PC-9 (cell line): ENCODE measurements at regions not wholly inside any gene's neighbourhood (a gene's known extent, or its start where the extent isn't known, plus 50 kb on each side); places are given as distances from the start of the nearest gene placed in this dataset.

Source experiments
- BruUV-seq: library from RNA; stranded (reverse); fragments of 400-500 nt; replicated peaks from 2 replicates; lab custom pipeline; 2021; lab: Mats Ljungman, UMichigan
- CTCF ChIA-PET: fragments of 300-600 bp; sonication (Branson Sonifier 250); formaldehyde crosslinking; loops from one replicate; lab custom pipeline; 2022; ENCODE audit warnings: antibody characterized with exemption; lab: Charles Lee
- POLR2A ChIA-PET: fragments of 300-600 bp; sonication (Branson Sonifier 250); formaldehyde crosslinking; loops from one replicate; lab custom pipeline; 2022; ENCODE audit warnings: antibody characterized with exemption; ENCODE audit not compliant: unreplicated experiment; lab: Charles Lee
- DNase-seq, 2 experiments: peaks; one replicate each; pipeline versions ENCODE4 v3.0.0 to v3.0.0-alpha.2; 2015 to 2022; ENCODE audit warnings: mixed read lengths in 1 of 2
- H2AFZ ChIP-seq: fragments of 200-600 bp; sonication (generic); 2 replicates; pipeline ENCODE4 v1.8.1; 2017; ENCODE audit warnings: antibody characterized with exemption
- H3F3A ChIP-seq: fragments of 200-600 bp; sonication (generic); 2 replicates; pipeline ENCODE4 v1.8.1; 2017; ENCODE audit warnings: antibody characterized with exemption, mild to moderate bottlenecking, low read depth; ENCODE audit not compliant: insufficient read depth
- H3K27ac ChIP-seq: fragments of 200-600 bp; sonication (generic); 2 replicates; pipeline ENCODE4 v1.6.1; 2016; ENCODE audit warnings: mixed run types
- H3K27me3 ChIP-seq: fragments of 200-600 bp; sonication (generic); 2 replicates; pipeline ENCODE4 v1.6.1; 2016; ENCODE audit warnings: low read depth, mixed run types; ENCODE audit not compliant: insufficient read depth
- H3K36me3 ChIP-seq: fragments of 200-600 bp; sonication (generic); 2 replicates; pipeline ENCODE4 v1.6.1; 2016; ENCODE audit warnings: low read depth, mixed run types
- H3K4me1 ChIP-seq: fragments of 200-600 bp; sonication (generic); replicated peaks from 2 replicates; pipeline ENCODE4 v1.6.1; 2016; ENCODE audit warnings: mixed run types; ENCODE audit not compliant: insufficient read depth
- H3K4me2 ChIP-seq: fragments of 200-600 bp; sonication (generic); 2 replicates; pipeline ENCODE4 v1.6.1; 2017; ENCODE audit warnings: mixed run types
- H3K4me3 ChIP-seq: fragments of 200-600 bp; sonication (generic); 2 replicates; pipeline ENCODE4 v1.6.1; 2016; ENCODE audit warnings: mixed run types
- H3K79me2 ChIP-seq: fragments of 200-600 bp; sonication (generic); 2 replicates; pipeline ENCODE4 v1.6.1; 2017; ENCODE audit warnings: low read depth, mixed run types
- H3K9me2 ChIP-seq: fragments of 200-600 bp; sonication (generic); 2 replicates; pipeline ENCODE4 v1.8.1; 2017; ENCODE audit warnings: mild to moderate bottlenecking; ENCODE audit not compliant: insufficient read depth
- H3K9me3 ChIP-seq: fragments of 200-600 bp; sonication (generic); 2 replicates; pipeline ENCODE4 v1.8.1; 2016; ENCODE audit warnings: low read depth; ENCODE audit not compliant: insufficient read depth
- H4K20me1 ChIP-seq: fragments of 200-600 bp; sonication (generic); 2 replicates; pipeline ENCODE4 v1.8.1; 2017; ENCODE audit not compliant: insufficient read depth
- CTCF ChIP-seq: fragments of 200-600 bp; sonication (generic); conservative IDR thresholded peaks from 2 replicates; pipeline ENCODE4 v1.6.1; 2017; ENCODE audit warnings: mixed run types, antibody characterized with exemption, mild to moderate bottlenecking, moderate library complexity
- EZH2 ChIP-seq: fragments of 200-600 bp; sonication (generic); IDR thresholded peaks from 2 replicates; pipeline ENCODE4 v1.8.0; 2017; ENCODE audit warnings: antibody characterized with exemption, low read depth
- intact Hi-C: fragments of 100-400 bp; cut with micrococcal nuclease; formaldehyde crosslinking; loops from one replicate; pipeline ENCODE4 v1.10.0; 2022; ENCODE audit not compliant: unreplicated experiment

- Histone ChIP-seq H3K27ac (no peak overlapping the region), H3K9me2 (no peaks in the 10 kb centered on the region), H4K20me1 (no peaks in the 10 kb centered on the region), H3K79me2 (no peaks in the 10 kb centered on the region), H3F3A (no peaks in the 10 kb centered on the region), H2AFZ (no peak overlapping the region), H3K4me3 (no peak overlapping the region), H3K27me3 (no peaks in the 10 kb centered on the region), H3K36me3 (no peaks in the 10 kb centered on the region), H3K4me1 (no peaks in the 10 kb centered on the region), H3K4me2 (no peak overlapping the region), H3K9me3 (no peaks in the 10 kb centered on the region)
- intact Hi-C loops, result no loop called here
- BruUV-seq, result no TSS peak
- DNase-seq, result no peak
- CTCF ChIA-PET, result no interaction called here
- POLR2A ChIA-PET, result no interaction called here
- no peak for TF ChIP-seq EZH2
- no peak for TF ChIP-seq CTCF
Observed at GRCh38 chr18:61699397-61700110, 193.3 kb downstream of the RNF152 start.

- no peaks in the 10 kb centered on the region for H3K9me3 ChIP-seq
- no peaks in the 10 kb centered on the region for H3K79me2 ChIP-seq
- H2AFZ ChIP-seq, result no peak overlapping the region
- no peaks in the 10 kb centered on the region for H3K4me1 ChIP-seq
- H3K27me3 ChIP-seq, result no peaks in the 10 kb centered on the region
- BruUV-seq, result no TSS peak
- no peak overlapping the region for H3K4me2 ChIP-seq
- intact Hi-C loops, result no loop called here
- no peak overlapping the region for H3K4me3 ChIP-seq
- no peak for DNase-seq
- no peaks in the 10 kb centered on the region for H3K36me3 ChIP-seq
- CTCF ChIA-PET, result no interaction called here
- H3K27ac ChIP-seq, result no peak overlapping the region
- no peaks in the 10 kb centered on the region for H3F3A ChIP-seq
- POLR2A ChIA-PET, result no interaction called here
- no peaks in the 10 kb centered on the region for H4K20me1 ChIP-seq
- TF ChIP-seq CTCF, result no peak
- no peak for TF ChIP-seq EZH2
- H3K9me2 ChIP-seq, result no peaks in the 10 kb centered on the region
Observed at GRCh38 chr18:61697306-61697909, 195.4 kb downstream of the RNF152 start.

GRCh38 chr18:61694236-61694635, 198.6 kb downstream of the RNF152 start:
- Histone ChIP-seq H3K4me3 (no peak overlapping the region), H4K20me1 (no peaks in the 10 kb centered on the region), H3K27ac (no peak overlapping the region), H3K36me3 (no peaks in the 10 kb centered on the region), H3K4me2 (no peak overlapping the region), H2AFZ (no peak overlapping the region), H3K79me2 (no peaks in the 10 kb centered on the region), H3K9me2 (no peaks in the 10 kb centered on the region), H3K27me3 (no peaks in the 10 kb centered on the region), H3K9me3 (no peaks in the 10 kb centered on the region), H3F3A (no peaks in the 10 kb centered on the region), H3K4me1 (no peaks in the 10 kb centered on the region)
- BruUV-seq, result no TSS peak
- no peak for TF ChIP-seq CTCF
- no peak for DNase-seq
- ChIA-PET CTCF (no interaction called here), POLR2A (no interaction called here)
- intact Hi-C loops, result no loop called here
